ENCODE measurements at regions not wholly inside any gene's neighbourhood (a gene's known extent, or its start where the extent isn't known, plus 50 kb on each side); places are given as distances from the start of the nearest gene placed in this dataset.

- H3K9me3 Mint-ChIP-seq (ENCODE audit: unreplicated experiment): no peaks in the 10 kb centered on the region
- DNase-seq (ENCODE audit: low read depth) (no peak), FAIRE-seq (no peak)
- peaks cover 3% of the 10 kb centered on the region for H3K4me1 Mint-ChIP-seq (ENCODE audit: low read depth, unreplicated experiment)
- Histone ChIP-seq H4K20me1 (ENCODE audit: insufficient read depth, low read length) (no peaks in the 10 kb centered on the region), H3K36me3 (ENCODE audit: insufficient read depth, low read length) (no peaks in the 10 kb centered on the region), H3K4me2 (ENCODE audit: low read length) (no peak overlapping the region), H3K79me2 (ENCODE audit: insufficient read depth, low read length) (no peaks in the 10 kb centered on the region), H3K9ac (ENCODE audit: low read length) (no peak overlapping the region), H2AFZ (ENCODE audit: low read depth, low read length) (no peak overlapping the region), H3K4me3 (ENCODE audit: insufficient read depth, low read depth, low read length) (no peak overlapping the region), H3K27ac (ENCODE audit: low read depth, low read length) (no peak overlapping the region), H3K9me3 (ENCODE audit: insufficient read depth, low read depth, low read length) (no peaks in the 10 kb centered on the region), H3K4me1 (ENCODE audit: insufficient read depth, low read length) (no peaks in the 10 kb centered on the region), H3K27me3 (ENCODE audit: insufficient read depth, low read length) (no peaks in the 10 kb centered on the region)
- H3K4me3 Mint-ChIP-seq (ENCODE audit: unreplicated experiment): no peak overlapping the region
- no peak for TF ChIP-seq CTCF (IDR thresholded peaks at IDR 0.05; ENCODE audit: insufficient read depth, low read depth, low read length)
- no peak for TF ChIP-seq EZH2 (IDR thresholded peaks at IDR 0.05; ENCODE audit: insufficient read depth, low read length)
- H3K27ac Mint-ChIP-seq (ENCODE audit: unreplicated experiment): no peak overlapping the region
- no peaks in the 10 kb centered on the region for H3K27me3 Mint-ChIP-seq (ENCODE audit: low read depth, unreplicated experiment)
- H3K36me3 Mint-ChIP-seq (ENCODE audit: low read depth, unreplicated experiment): no peaks in the 10 kb centered on the region
Observed at GRCh38 chrX:149157976-149158375, 347.1 kb downstream of the IDS start.

DNA sequence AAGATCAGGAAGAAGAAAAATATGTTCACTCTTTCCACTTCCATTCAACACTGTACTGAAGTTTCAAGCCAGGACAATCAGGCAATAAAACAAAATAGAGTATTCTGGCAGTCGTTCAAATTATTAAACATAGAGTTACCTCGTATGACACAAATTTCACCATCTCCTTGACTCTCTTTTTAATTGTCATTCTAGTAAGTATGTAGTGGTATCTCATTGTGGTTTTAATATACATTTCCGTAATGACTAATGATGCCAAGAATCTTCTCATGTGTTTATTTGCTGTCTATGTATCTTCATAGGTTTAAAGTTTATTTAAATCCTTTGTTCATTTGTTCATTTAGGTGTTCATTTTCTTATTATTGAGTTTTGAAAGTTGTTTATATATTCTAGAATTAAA is 352.2 kb downstream of the IDS start:
- Histone ChIP-seq H3K27me3 (ENCODE audit: insufficient read depth, low read length) (no peaks in the 10 kb centered on the region), H3K36me3 (ENCODE audit: insufficient read depth, low read length) (no peaks in the 10 kb centered on the region), H3K4me2 (ENCODE audit: low read length) (no peak overlapping the region), H3K79me2 (ENCODE audit: insufficient read depth, low read length) (no peaks in the 10 kb centered on the region), H3K27ac (ENCODE audit: low read depth, low read length) (peak overlapping the region; percentile 19), H2AFZ (ENCODE audit: low read depth, low read length) (no peak overlapping the region), H3K4me1 (ENCODE audit: insufficient read depth, low read length) (peaks cover 5% of the 10 kb centered on the region), H3K4me3 (ENCODE audit: insufficient read depth, low read depth, low read length) (no peak overlapping the region), H3K9me3 (ENCODE audit: insufficient read depth, low read depth, low read length) (no peaks in the 10 kb centered on the region), H3K9ac (ENCODE audit: low read length) (no peak overlapping the region), H4K20me1 (ENCODE audit: insufficient read depth, low read length) (no peaks in the 10 kb centered on the region)
- H3K27ac Mint-ChIP-seq (ENCODE audit: unreplicated experiment): peak overlapping the region; percentile 76
- no peak for FAIRE-seq
- no peaks in the 10 kb centered on the region for H3K27me3 Mint-ChIP-seq (ENCODE audit: low read depth, unreplicated experiment)
- DNase-seq (ENCODE audit: low read depth): no peak
- no peaks in the 10 kb centered on the region for H3K36me3 Mint-ChIP-seq (ENCODE audit: low read depth, unreplicated experiment)
- no peaks in the 10 kb centered on the region for H3K9me3 Mint-ChIP-seq (ENCODE audit: unreplicated experiment)
- peaks cover 12% of the 10 kb centered on the region for H3K4me1 Mint-ChIP-seq (ENCODE audit: low read depth, unreplicated experiment)
- TF ChIP-seq EZH2 (IDR thresholded peaks at IDR 0.05; ENCODE audit: insufficient read depth, low read length): no peak
- H3K4me3 Mint-ChIP-seq (ENCODE audit: unreplicated experiment): no peak overlapping the region

GRCh38 chrX:149151805-149152757 is 353.0 kb downstream of the IDS start:
- H3K9ac ChIP-seq (ENCODE audit: low read length): no peak overlapping the region
- H3K79me2 ChIP-seq (ENCODE audit: insufficient read depth, low read length): no peaks in the 10 kb centered on the region
- no peak overlapping the region for H3K4me3 Mint-ChIP-seq (ENCODE audit: unreplicated experiment)
- peak overlapping the region; percentile 19 for H3K27ac ChIP-seq (ENCODE audit: low read depth, low read length)
- no peaks in the 10 kb centered on the region for H3K27me3 Mint-ChIP-seq (ENCODE audit: low read depth, unreplicated experiment)
- TF ChIP-seq CTCF (IDR thresholded peaks at IDR 0.05; ENCODE audit: insufficient read depth, low read depth, low read length): no peak
- no peak for TF ChIP-seq EZH2 (IDR thresholded peaks at IDR 0.05; ENCODE audit: insufficient read depth, low read length)
- H4K20me1 ChIP-seq (ENCODE audit: insufficient read depth, low read length): no peaks in the 10 kb centered on the region
- no peak overlapping the region for H3K4me3 ChIP-seq (ENCODE audit: insufficient read depth, low read depth, low read length)
- peaks cover 5% of the 10 kb centered on the region for H3K4me1 ChIP-seq (ENCODE audit: insufficient read depth, low read length)
- H3K9me3 Mint-ChIP-seq (ENCODE audit: unreplicated experiment): no peaks in the 10 kb centered on the region
- FAIRE-seq (peak; percentile 100), DNase-seq (ENCODE audit: low read depth) (peak; percentile 66)
- H3K36me3 Mint-ChIP-seq (ENCODE audit: low read depth, unreplicated experiment): no peaks in the 10 kb centered on the region
- no peaks in the 10 kb centered on the region for H3K27me3 ChIP-seq (ENCODE audit: insufficient read depth, low read length)
- peaks cover 15% of the 10 kb centered on the region for H3K4me1 Mint-ChIP-seq (ENCODE audit: low read depth, unreplicated experiment)
- no peaks in the 10 kb centered on the region for H3K36me3 ChIP-seq (ENCODE audit: insufficient read depth, low read length)
- H2AFZ ChIP-seq (ENCODE audit: low read depth, low read length): no peak overlapping the region
- no peaks in the 10 kb centered on the region for H3K9me3 ChIP-seq (ENCODE audit: insufficient read depth, low read depth, low read length)
- H3K4me2 ChIP-seq (ENCODE audit: low read length): no peak overlapping the region
- H3K27ac Mint-ChIP-seq (ENCODE audit: unreplicated experiment): peak overlapping the region; percentile 96

Measured in astrocyte (in vitro differentiated cells and primary cell).